A549 (cell line): ENCODE measurements at regions not wholly inside any gene's neighbourhood (a gene's known extent, or its start where the extent isn't known, plus 50 kb on each side); places are given as distances from the start of the nearest gene placed in this dataset.
A peak's percentile ranks its signal among the peaks of the same experiment; 100 is the strongest.

Experiments
- ATAC-seq, 2 experiments: fragments of 200-7000 bp in 1 of 2; fragments of >200 bp in 1 of 2; cut with Nextera tagmentation in 1 of 2; cut with Tn5 transposase in 1 of 2; 3 replicates each; pipeline versions ENCODE4 v1.8.0 to v1.9.1; 2018 to 2020; ENCODE audit warnings: mild to moderate bottlenecking in 1 of 2, moderate library complexity in 1 of 2
- CTCF ChIA-PET: fragments of 300-600 bp; sonication (Branson Sonifier 250); formaldehyde crosslinking; extraction: SDS; loops from one replicate; lab custom pipeline; 2021; ENCODE audit warnings: antibody characterized with exemption, inconsistent platforms; lab: Yijun Ruan, JAX
- POLR2A ChIA-PET: fragments of 350-600 bp; formaldehyde crosslinking; extraction: SDS; loops from one replicate; lab custom pipeline; 2021; ENCODE audit warnings: antibody characterized with exemption, inconsistent platforms; lab: Yijun Ruan, JAX
- DNase-seq, 2 experiments: peaks; one replicate each; pipeline versions ENCODE4 v3.0.0 to v3.0.0-alpha.2; 2011 to 2016; ENCODE audit warnings: low read depth in 1 of 2, low spot score in 1 of 2
- FAIRE-seq: peaks from 2 replicates; lab custom pipeline; 2011; peaks lifted over from hg19 to GRCh38; lab: Jason Lieb, UNC
- H3K27ac ChIP-seq, 2 experiments: fragments of >200 bp; sonication (Bioruptor Twin); formaldehyde crosslinking; 3 replicates each; pipeline ENCODE4 v1.5.1; 2016 to 2017
- H3K4me1 ChIP-seq: fragments of >200 bp; sonication (Bioruptor Twin); formaldehyde crosslinking; 3 replicates; pipeline ENCODE4 v1.6.1; 2016
- H3K4me2 ChIP-seq: fragments of >200 bp; sonication (Bioruptor Twin); formaldehyde crosslinking; 3 replicates; pipeline ENCODE4 v1.6.1; 2016
- H3K4me3 ChIP-seq: fragments of >200 bp; sonication (Bioruptor Twin); formaldehyde crosslinking; 3 replicates; pipeline ENCODE4 v1.5.1; 2016
- H3K9me3 ChIP-seq: fragments of >200 bp; sonication (Bioruptor Twin); formaldehyde crosslinking; 3 replicates; pipeline ENCODE4 v1.6.1; 2016
- BCL3 ChIP-seq: fragments of >200 bp; sonication (Bioruptor Twin); formaldehyde crosslinking; IDR thresholded peaks from 3 replicates; pipeline ENCODE4 v1.6.1; 2016
- CBX8 ChIP-seq: fragments of 200-600 bp; sonication (generic); IDR thresholded peaks from 2 replicates; pipeline ENCODE4 v1.6.1; 2016
- CTCF ChIP-seq: fragments of >200 bp; sonication (Bioruptor Twin); formaldehyde crosslinking; IDR thresholded peaks from 3 replicates; pipeline ENCODE4 v1.5.1; 2016
- EHMT2 ChIP-seq: fragments of 200-600 bp; sonication (generic); IDR thresholded peaks from 2 replicates; pipeline ENCODE4 v1.6.1; 2016; ENCODE audit warnings: antibody characterized with exemption, low read depth, mild to moderate bottlenecking, moderate library complexity
- MAZ ChIP-seq: fragments of 150-350 bp; IDR thresholded peaks from 2 replicates; pipeline ENCODE4 v1.6.1; 2014; ENCODE audit warnings: antibody characterized with exemption, low read depth, low read length, borderline replicate concordance
- MYC ChIP-seq: IDR thresholded peaks from 2 replicates; pipeline ENCODE4 v1.6.1; 2012; ENCODE audit warnings: mild to moderate bottlenecking, inconsistent platforms, low read length, improper control_type of control experiment, borderline replicate concordance
- PHF8 ChIP-seq: fragments of 200-600 bp; sonication (generic); IDR thresholded peaks from 2 replicates; pipeline ENCODE4 v1.6.1; 2016; ENCODE audit warnings: low read depth, mild to moderate bottlenecking, antibody characterized with exemption, moderate library complexity, borderline replicate concordance
- RARB ChIP-seq: fragments of 250-450 bp; sonication (Bioruptor Pico); IDR thresholded peaks from 2 replicates; pipeline ENCODE4 v1.8.0; 2021; ENCODE audit warnings: mild to moderate bottlenecking, moderate library complexity
- SMC3 ChIP-seq: fragments of >200 bp; sonication (Bioruptor Twin); formaldehyde crosslinking; IDR thresholded peaks from 3 replicates; pipeline ENCODE4 v1.6.1; 2018; ENCODE audit warnings: inconsistent platforms
- TFCP2L1 ChIP-seq: fragments of 250-450 bp; sonication (Bioruptor Pico); IDR thresholded peaks from 2 replicates; pipeline ENCODE4 v1.5.0; 2021; ENCODE audit warnings: mild to moderate bottlenecking
- TP53 ChIP-seq: fragments of 250-450 bp; sonication (Bioruptor Pico); IDR thresholded peaks from 2 replicates; pipeline ENCODE4 v1.5.0; 2021; ENCODE audit warnings: mild to moderate bottlenecking, moderate library complexity
- WGBS: methylation state at CpG from one replicate; pipeline ENCODE4 v1.1.6; 2017; ENCODE audit errors: missing lambda C conversion rate; 5-methylcytosine and 5-hydroxymethylcytosine counted together
- TF ChIP-seq, protein P1 (sequence below): fragments of 200-600 bp; sonication (generic); IDR thresholded peaks from 2 replicates; pipeline ENCODE4 v1.6.1; 2016; ENCODE audit warnings: antibody characterized with exemption, mild to moderate bottlenecking, moderate library complexity

DNA sequence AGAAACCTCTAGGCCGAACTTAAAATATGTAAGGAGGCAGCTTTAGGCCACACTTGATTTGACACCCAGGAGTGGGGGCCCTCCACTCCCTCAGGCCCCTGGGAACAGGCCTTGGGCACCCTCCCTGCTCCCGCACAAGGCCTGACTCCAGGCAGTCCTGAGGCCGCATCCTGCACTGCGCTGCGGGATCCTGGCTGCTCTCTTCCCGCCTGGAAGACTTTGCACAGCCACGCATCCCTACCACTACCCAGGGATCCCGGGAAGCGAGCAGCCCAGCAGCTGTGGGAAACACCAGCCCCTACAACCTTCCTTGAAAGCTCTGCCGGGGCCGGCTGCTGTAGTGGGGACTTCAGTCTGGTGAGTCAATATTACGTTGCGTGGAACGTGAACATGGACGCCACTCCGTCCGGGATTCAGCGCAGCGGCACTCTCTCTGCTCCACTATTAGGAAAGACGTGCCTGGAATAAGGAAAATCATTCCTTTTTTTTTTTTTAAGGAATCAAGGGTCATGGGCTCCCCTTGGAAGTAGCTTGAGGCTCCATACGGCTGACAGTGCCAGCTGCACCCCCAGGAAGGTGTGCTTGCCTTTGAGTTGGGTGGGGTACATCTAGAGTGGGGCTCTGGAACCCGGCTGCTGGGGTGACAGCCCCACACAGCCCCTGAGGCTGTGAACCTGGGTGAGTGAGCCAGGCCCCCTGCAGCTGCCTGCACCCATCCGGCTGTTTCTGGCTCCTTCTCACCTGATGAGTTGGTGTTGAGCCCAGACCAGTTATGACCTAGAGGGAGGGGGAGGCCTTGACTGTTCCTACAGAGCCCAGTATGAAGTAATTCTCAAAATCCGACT lies 119.2 kb upstream of the TMEM18 start (continued):
- TF ChIP-seq BCL3: no peak

DNA sequence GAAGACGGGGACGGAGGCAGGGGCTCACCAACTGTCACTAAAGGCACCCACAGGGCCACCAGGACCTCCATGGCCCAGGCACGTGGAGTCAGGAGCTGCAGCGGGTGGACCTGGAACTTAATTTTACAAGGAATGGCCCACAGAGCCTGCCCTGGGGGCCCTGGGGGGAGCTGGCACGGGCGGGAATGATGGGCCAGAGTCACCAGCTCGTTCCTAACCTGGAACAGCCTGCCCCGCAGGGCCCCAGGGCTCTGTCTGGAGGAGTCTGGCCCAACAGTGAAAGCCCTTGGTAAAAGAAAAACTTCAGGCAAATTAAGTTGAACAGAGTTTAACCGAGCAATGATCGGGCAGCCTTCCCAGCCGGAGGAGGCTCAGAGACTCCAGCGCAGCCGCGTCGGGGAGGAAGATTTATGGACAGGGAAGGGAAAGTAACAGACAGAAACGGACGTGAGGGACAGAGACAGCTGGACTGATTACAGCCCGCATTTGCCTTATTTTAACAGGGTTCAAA lies 118.4 kb upstream of the TMEM18 start:
- ChIA-PET POLR2A (no interaction called here), CTCF (interaction anchor here (0.5 to 1.2 kb wide), 2 partner anchors 15 to 21 kb away, joined by 3 read pairs; no protein-coding TSS in a partner anchor)
- no peak overlapping the region for H3K4me2 ChIP-seq
- H3K4me1 ChIP-seq: no peaks in the 10 kb centered on the region
- no peak for TF ChIP-seq EHMT2
- no peak for TF ChIP-seq BCL3
- TF ChIP-seq MAZ: no peak
- no peak for TF ChIP-seq CTCF
- TF ChIP-seq TFCP2L1 (CRISPR knock-in tag): no peak
- TF ChIP-seq SMC3: no peak
- TF ChIP-seq MYC: no peak
- no peak for TF ChIP-seq PHF8
- TF ChIP-seq CBX8: no peak
- TF ChIP-seq TP53: no peak
- WGBS: 55% methylated on average over 18 of the region's 18 CpGs
- H3K27ac ChIP-seq: no peak overlapping the region
- 0 out of 6 replicates have a peak, but pooled peaks of 1 of the 2 experiments have one; percentile 39 for ATAC-seq
- H3K9me3 ChIP-seq: no peaks in the 10 kb centered on the region; the same call in 2 of the 3 replicates
- no peak for FAIRE-seq
- DNase-seq: no peak
- H3K4me3 ChIP-seq: no peak overlapping the region

GRCh38 chr2:794554-795241 lies 117.5 kb upstream of the TMEM18 start:
- H3K4me2 ChIP-seq: no peak overlapping the region
- no peak for TF ChIP-seq RARB (CRISPR knock-in tag)
- no peak for TF ChIP-seq MYC
- TF ChIP-seq, protein P1, sequence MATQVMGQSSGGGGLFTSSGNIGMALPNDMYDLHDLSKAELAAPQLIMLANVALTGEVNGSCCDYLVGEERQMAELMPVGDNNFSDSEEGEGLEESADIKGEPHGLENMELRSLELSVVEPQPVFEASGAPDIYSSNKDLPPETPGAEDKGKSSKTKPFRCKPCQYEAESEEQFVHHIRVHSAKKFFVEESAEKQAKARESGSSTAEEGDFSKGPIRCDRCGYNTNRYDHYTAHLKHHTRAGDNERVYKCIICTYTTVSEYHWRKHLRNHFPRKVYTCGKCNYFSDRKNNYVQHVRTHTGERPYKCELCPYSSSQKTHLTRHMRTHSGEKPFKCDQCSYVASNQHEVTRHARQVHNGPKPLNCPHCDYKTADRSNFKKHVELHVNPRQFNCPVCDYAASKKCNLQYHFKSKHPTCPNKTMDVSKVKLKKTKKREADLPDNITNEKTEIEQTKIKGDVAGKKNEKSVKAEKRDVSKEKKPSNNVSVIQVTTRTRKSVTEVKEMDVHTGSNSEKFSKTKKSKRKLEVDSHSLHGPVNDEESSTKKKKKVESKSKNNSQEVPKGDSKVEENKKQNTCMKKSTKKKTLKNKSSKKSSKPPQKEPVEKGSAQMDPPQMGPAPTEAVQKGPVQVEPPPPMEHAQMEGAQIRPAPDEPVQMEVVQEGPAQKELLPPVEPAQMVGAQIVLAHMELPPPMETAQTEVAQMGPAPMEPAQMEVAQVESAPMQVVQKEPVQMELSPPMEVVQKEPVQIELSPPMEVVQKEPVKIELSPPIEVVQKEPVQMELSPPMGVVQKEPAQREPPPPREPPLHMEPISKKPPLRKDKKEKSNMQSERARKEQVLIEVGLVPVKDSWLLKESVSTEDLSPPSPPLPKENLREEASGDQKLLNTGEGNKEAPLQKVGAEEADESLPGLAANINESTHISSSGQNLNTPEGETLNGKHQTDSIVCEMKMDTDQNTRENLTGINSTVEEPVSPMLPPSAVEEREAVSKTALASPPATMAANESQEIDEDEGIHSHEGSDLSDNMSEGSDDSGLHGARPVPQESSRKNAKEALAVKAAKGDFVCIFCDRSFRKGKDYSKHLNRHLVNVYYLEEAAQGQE: no peak
- TF ChIP-seq, all 56 proteins: peak for 0
- POLR2A ChIA-PET: no interaction called here
- ATAC-seq (no peak), FAIRE-seq (no peak), DNase-seq (no peak)
- Histone ChIP-seq H3K9me3 (no peaks in the 10 kb centered on the region; the same call in 2 of the 3 replicates), H3K4me1 (no peaks in the 10 kb centered on the region), H3K27ac (no peak overlapping the region), H3K4me3 (no peak overlapping the region)
- 45% methylated on average over 19 of the region's 19 CpGs for WGBS
- CTCF ChIA-PET: interaction anchor here (0.5 kb wide), 1 partner anchor 14 kb away, joined by 3 read pairs; no protein-coding TSS in a partner anchor
